WTC11 (cell line): ENCODE measurements at regions not wholly inside any gene's neighbourhood (a gene's known extent, or its start where the extent isn't known, plus 50 kb on each side); places are given as distances from the start of the nearest gene placed in this dataset.

Experiments
- ATAC-seq: fragments of 200-7000 bp; cut with Tn5 transposase; 2 replicates; pipeline ENCODE4 v1.10.0; 2021; ENCODE audit warnings: mild to moderate bottlenecking, moderate library complexity
- CTCF ChIA-PET: fragments of 300-600 bp; sonication (Branson Sonifier 250); formaldehyde crosslinking; loops from one replicate; lab custom pipeline; 2021; ENCODE audit warnings: antibody characterized with exemption; lab: Charles Lee
- POLR2A ChIA-PET: fragments of 350-600 bp; sonication (Branson Sonifier 250); formaldehyde crosslinking; loops from one replicate; lab custom pipeline; 2021; ENCODE audit warnings: antibody characterized with exemption; lab: Charles Lee
- DNase-seq: peaks from one replicate; pipeline ENCODE4 v3.0.0; 2021; ENCODE audit warnings: low spot score
- H3K27ac Mint-ChIP-seq: 2 replicates; pipeline ENCODE4 v1.8.0; 2021; ENCODE audit warnings: mixed read lengths
- H3K27me3 Mint-ChIP-seq: 2 replicates; pipeline ENCODE4 v1.8.0; 2021; ENCODE audit warnings: low read depth, mild to moderate bottlenecking, moderate library complexity, mixed read lengths
- H3K36me3 Mint-ChIP-seq: 2 replicates; pipeline ENCODE4 v1.8.0; 2021; ENCODE audit warnings: mixed read lengths
- H3K4me1 Mint-ChIP-seq: 2 replicates; pipeline ENCODE4 v1.8.0; 2022; ENCODE audit warnings: mixed read lengths
- H3K4me3 Mint-ChIP-seq: 2 replicates; pipeline ENCODE4 v1.8.0; 2021; ENCODE audit warnings: mild to moderate bottlenecking, moderate library complexity, mixed read lengths
- H3K9me3 Mint-ChIP-seq: 2 replicates; pipeline ENCODE4 v1.8.0; 2021; ENCODE audit warnings: mixed read lengths
- CBFB ChIP-seq: sonication (generic); formaldehyde crosslinking; IDR thresholded peaks from 2 replicates; pipeline ENCODE4 v1.8.1; 2022; ENCODE audit warnings: mild to moderate bottlenecking, low read depth, missing genetic modification reagents
- E2F1 ChIP-seq: sonication (generic); formaldehyde crosslinking; IDR thresholded peaks from 2 replicates; pipeline ENCODE4 v1.8.0; 2022; ENCODE audit warnings: mild to moderate bottlenecking, missing genetic modification reagents
- GTF2I ChIP-seq: fragments of 250-450 bp; sonication (Bioruptor Pico); conservative IDR thresholded peaks from 2 replicates; pipeline ENCODE4 v1.4.0; 2021; ENCODE audit warnings: mild to moderate bottlenecking
- JUN ChIP-seq: sonication (generic); formaldehyde crosslinking; IDR thresholded peaks from 2 replicates; pipeline ENCODE4 v1.8.0; 2023; ENCODE audit warnings: mild to moderate bottlenecking, missing genetic modification reagents
- NFE2L1 ChIP-seq: sonication (generic); formaldehyde crosslinking; IDR thresholded peaks from 2 replicates; pipeline ENCODE4 v1.8.1; 2023; ENCODE audit warnings: missing genetic modification reagents
- NFYB ChIP-seq: sonication (generic); formaldehyde crosslinking; conservative IDR thresholded peaks from 2 replicates; pipeline ENCODE4 v1.8.0; 2022; ENCODE audit warnings: low read depth, missing genetic modification reagents
- NR1H2 ChIP-seq: sonication (generic); formaldehyde crosslinking; IDR thresholded peaks from 2 replicates; pipeline ENCODE4 v1.9.0; 2021; ENCODE audit warnings: mild to moderate bottlenecking, moderate library complexity, missing genetic modification reagents
- NR3C1 ChIP-seq: sonication (generic); formaldehyde crosslinking; conservative IDR thresholded peaks from 2 replicates; pipeline ENCODE4 v1.8.1; 2023; ENCODE audit warnings: low read depth, mild to moderate bottlenecking, missing genetic modification reagents
- OVOL2 ChIP-seq: fragments of 250-450 bp; sonication (Bioruptor Pico); IDR thresholded peaks from 2 replicates; pipeline ENCODE4 v1.9.0; 2021; ENCODE audit warnings: mild to moderate bottlenecking, borderline replicate concordance
- SP1 ChIP-seq: sonication (generic); formaldehyde crosslinking; conservative IDR thresholded peaks from 2 replicates; pipeline ENCODE4 v1.8.1; 2022; ENCODE audit warnings: missing genetic modification reagents
- TEAD4 ChIP-seq: sonication (generic); formaldehyde crosslinking; IDR thresholded peaks from 2 replicates; pipeline ENCODE4 v1.8.0; 2022; ENCODE audit warnings: mild to moderate bottlenecking, missing genetic modification reagents
- ZNF396 ChIP-seq: fragments of 250-450 bp; sonication (Bioruptor Pico); IDR thresholded peaks from 2 replicates; pipeline ENCODE4 v1.8.0; 2021; ENCODE audit warnings: mild to moderate bottlenecking, moderate library complexity, borderline replicate concordance
- ZNF423 ChIP-seq: fragments of 250-450 bp; sonication (Bioruptor Pico); IDR thresholded peaks from 2 replicates; pipeline ENCODE4 v2.1.2; 2022; ENCODE audit warnings: mild to moderate bottlenecking, moderate library complexity
- ZNF532 ChIP-seq: fragments of 250-450 bp; sonication (Bioruptor Pico); IDR thresholded peaks from 2 replicates; pipeline ENCODE4 v1.9.0; 2021; ENCODE audit warnings: mild to moderate bottlenecking, borderline replicate concordance
- ZNF671 ChIP-seq: fragments of 250-450 bp; sonication (Bioruptor Pico); IDR thresholded peaks from 2 replicates; pipeline ENCODE4 v1.8.0; 2021; ENCODE audit warnings: mild to moderate bottlenecking
- TF ChIP-seq, protein P1 (sequence below): sonication (generic); formaldehyde crosslinking; conservative IDR thresholded peaks from 2 replicates; pipeline ENCODE4 v1.8.1; 2022; ENCODE audit warnings: mild to moderate bottlenecking, missing genetic modification reagents
- TF ChIP-seq, protein P2 (sequence below): sonication (generic); formaldehyde crosslinking; IDR thresholded peaks from 2 replicates; pipeline ENCODE4 v1.8.1; 2023; ENCODE audit warnings: mild to moderate bottlenecking, missing genetic modification reagents, moderate library complexity
- TF ChIP-seq, protein P3 (sequence below): sonication (generic); formaldehyde crosslinking; IDR thresholded peaks from 2 replicates; pipeline ENCODE4 v1.8.0; 2022; ENCODE audit warnings: mild to moderate bottlenecking, missing genetic modification reagents

DNA sequence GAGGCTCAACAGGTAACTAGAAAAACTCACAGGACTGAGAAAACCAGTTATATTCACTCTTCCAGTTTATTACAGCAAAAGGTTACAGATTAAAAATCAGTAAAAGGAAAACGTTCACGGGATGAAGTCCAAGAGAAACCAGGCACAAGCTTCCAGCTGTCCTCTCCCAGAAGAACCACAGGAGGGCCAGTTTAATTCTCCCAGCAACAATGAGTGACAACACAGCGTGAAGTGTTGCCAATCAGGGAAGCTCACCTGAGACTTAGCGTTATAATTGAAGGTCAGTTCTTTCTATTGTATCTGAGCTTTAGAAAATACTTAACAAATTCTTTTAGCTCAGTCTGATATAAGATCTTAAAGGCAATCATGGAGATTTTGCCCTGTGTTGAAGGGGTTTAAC lies 65.2 kb upstream of the TNR start (continued):
- TF ChIP-seq SP1 (CRISPR knock-in tag): no peak
- TF ChIP-seq ZNF671: no peak

DNA sequence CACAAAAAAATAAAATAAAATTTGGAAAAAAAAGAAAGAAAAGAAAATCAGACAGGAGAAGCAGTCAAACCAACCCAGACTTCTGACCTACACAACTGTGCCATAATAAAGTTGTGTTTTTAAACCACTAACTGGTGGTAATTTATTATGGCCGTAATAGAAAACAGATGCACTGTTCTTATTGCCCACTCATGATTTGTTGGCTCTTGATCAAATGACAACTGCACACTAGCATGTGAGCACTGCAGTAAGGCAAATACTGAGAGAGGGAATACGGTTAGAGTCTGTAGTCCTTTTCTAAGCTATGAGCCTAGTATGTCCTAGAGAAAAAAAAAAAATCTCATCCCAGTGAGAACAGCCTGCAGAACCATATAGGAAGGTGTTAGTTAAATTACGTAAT lies 61.2 kb upstream of the TNR start:
- H3K4me3 Mint-ChIP-seq: no peak overlapping the region
- DNase-seq: no peak
- no peaks in the 10 kb centered on the region for H3K36me3 Mint-ChIP-seq
- CTCF ChIA-PET: interaction anchor here (2.0 kb wide), 1 partner anchor 19 kb away, joined by 9 read pairs; no protein-coding TSS in a partner anchor
- H3K4me1 Mint-ChIP-seq: peaks cover 13% of the 10 kb centered on the region
- POLR2A ChIA-PET: interaction anchor here (0.6 kb wide), 1 partner anchor 15 kb away, joined by 3 read pairs; no protein-coding TSS in a partner anchor
- H3K27me3 Mint-ChIP-seq: peaks cover 11% of the 10 kb centered on the region
- no peak overlapping the region for H3K27ac Mint-ChIP-seq
- H3K9me3 Mint-ChIP-seq: no peaks in the 10 kb centered on the region
- no peak for ATAC-seq
- TF ChIP-seq NR1H2 (CRISPR knock-in tag): no peak
- TF ChIP-seq, protein P1, sequence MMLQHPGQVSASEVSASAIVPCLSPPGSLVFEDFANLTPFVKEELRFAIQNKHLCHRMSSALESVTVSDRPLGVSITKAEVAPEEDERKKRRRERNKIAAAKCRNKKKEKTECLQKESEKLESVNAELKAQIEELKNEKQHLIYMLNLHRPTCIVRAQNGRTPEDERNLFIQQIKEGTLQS (CRISPR knock-in tag): no peak

DNA sequence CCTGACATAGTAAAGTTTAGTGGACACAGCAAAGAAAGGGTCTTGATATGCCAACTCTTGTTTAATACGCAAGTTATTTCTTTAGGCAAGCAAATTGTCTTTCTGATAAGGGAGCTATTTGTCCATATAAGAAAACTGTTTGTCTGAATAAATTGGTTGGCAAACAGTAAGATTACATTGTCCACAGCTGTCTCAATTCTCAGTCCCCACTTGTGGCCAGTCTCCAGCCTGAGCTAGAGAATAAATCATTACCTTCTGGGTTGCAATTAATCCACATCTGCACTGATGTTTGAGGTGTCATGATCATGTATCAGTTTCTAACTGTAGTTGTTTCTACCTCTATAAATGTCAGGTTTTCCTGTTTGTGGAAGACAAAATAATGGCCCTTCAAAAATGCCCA lies 60.0 kb upstream of the TNR start:
- H3K4me1 Mint-ChIP-seq: peaks cover 2% of the 10 kb centered on the region
- TF ChIP-seq, protein P2, sequence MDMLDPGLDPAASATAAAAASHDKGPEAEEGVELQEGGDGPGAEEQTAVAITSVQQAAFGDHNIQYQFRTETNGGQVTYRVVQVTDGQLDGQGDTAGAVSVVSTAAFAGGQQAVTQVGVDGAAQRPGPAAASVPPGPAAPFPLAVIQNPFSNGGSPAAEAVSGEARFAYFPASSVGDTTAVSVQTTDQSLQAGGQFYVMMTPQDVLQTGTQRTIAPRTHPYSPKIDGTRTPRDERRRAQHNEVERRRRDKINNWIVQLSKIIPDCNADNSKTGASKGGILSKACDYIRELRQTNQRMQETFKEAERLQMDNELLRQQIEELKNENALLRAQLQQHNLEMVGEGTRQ (CRISPR knock-in tag): no peak
- no peak for TF ChIP-seq NR3C1 (CRISPR knock-in tag)
- no peak for TF ChIP-seq OVOL2 (CRISPR knock-in tag)
- TF ChIP-seq ZNF423: no peak
- no peak for TF ChIP-seq ZNF396 (CRISPR knock-in tag)
- no peak for TF ChIP-seq TEAD4
- TF ChIP-seq JUN: no peak
- no peak for TF ChIP-seq CBFB (CRISPR knock-in tag)
- TF ChIP-seq, all 79 proteins: peak for 0
- Mint-ChIP-seq H3K4me3 (no peak overlapping the region), H3K27me3 (peaks cover 7% of the 10 kb centered on the region), H3K27ac (no peak overlapping the region), H3K36me3 (no peaks in the 10 kb centered on the region), H3K9me3 (no peaks in the 10 kb centered on the region)
- POLR2A ChIA-PET: no interaction called here
- DNase-seq: no peak
- CTCF ChIA-PET: interaction anchor here (1.2 to 2.0 kb wide), 2 partner anchors 20 to 46 kb away, joined by 4 to 9 read pairs; no protein-coding TSS in a partner anchor
- ATAC-seq: no peak

DNA sequence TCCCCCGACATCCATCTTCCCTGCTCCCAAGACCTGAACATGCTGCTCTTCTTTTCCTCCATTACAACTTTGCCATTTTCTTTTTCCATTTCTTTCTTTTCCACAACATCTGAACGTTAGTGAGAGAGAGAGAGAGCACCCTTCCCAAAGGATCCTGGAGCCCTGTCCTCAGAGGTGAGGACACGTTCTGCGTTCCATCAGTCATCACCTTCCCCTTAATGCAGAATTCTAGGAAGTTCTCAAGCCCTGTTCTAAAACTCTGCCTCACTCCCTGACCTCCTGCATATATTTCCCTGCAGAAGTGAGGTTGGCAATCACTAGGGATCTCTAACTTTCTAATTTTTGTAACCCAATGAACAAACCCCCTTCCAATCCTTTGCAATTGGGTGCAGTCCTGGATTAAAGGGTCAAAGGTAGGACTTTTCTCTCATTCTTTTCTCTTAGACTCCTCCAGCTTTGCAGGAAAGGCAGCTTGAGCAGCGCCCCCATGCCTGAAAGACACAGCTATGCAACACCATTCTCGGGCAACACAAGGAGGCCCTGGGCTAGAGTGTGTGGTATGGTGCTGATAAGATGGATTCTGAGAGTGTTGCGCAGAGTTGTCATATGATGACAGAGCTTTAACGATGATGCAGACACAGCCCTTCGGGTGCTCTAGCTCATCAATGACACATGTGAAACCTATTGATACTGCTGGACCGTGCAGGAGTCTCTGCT lies 59.2 kb upstream of the TNR start:
- peak; percentile 82 for ATAC-seq
- peak; percentile 17 for DNase-seq
- ChIA-PET POLR2A (no interaction called here), CTCF (interaction anchor here (1.0 to 2.0 kb wide), 5 partner anchors 10 to 45 kb away, joined by 3 to 9 read pairs (median 4); no protein-coding TSS in a partner anchor)
- no peaks in the 10 kb centered on the region for H3K36me3 Mint-ChIP-seq
- H3K9me3 Mint-ChIP-seq: no peaks in the 10 kb centered on the region
- H3K27me3 Mint-ChIP-seq: peaks cover 5% of the 10 kb centered on the region
- H3K4me1 Mint-ChIP-seq: peaks cover 5% of the 10 kb centered on the region
- no peak overlapping the region for H3K4me3 Mint-ChIP-seq
- no peak overlapping the region for H3K27ac Mint-ChIP-seq
- TF ChIP-seq, protein P1 (CRISPR knock-in tag): no peak
- TF ChIP-seq GTF2I (CRISPR knock-in tag) (no peak), NFYB (no peak), NFE2L1 (no peak), ZNF396 (CRISPR knock-in tag) (no peak), JUN (no peak), E2F1 (no peak), ZNF532 (CRISPR knock-in tag) (no peak), CBFB (CRISPR knock-in tag) (no peak)
- TF ChIP-seq, protein P3, sequence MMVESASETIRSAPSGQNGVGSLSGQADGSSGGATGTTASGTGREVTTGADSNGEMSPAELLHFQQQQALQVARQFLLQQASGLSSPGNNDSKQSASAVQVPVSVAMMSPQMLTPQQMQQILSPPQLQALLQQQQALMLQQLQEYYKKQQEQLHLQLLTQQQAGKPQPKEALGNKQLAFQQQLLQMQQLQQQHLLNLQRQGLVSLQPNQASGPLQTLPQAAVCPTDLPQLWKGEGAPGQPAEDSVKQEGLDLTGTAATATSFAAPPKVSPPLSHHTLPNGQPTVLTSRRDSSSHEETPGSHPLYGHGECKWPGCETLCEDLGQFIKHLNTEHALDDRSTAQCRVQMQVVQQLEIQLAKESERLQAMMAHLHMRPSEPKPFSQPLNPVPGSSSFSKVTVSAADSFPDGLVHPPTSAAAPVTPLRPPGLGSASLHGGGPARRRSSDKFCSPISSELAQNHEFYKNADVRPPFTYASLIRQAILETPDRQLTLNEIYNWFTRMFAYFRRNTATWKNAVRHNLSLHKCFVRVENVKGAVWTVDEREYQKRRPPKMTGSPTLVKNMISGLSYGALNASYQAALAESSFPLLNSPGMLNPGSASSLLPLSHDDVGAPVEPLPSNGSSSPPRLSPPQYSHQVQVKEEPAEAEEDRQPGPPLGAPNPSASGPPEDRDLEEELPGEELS (CRISPR knock-in tag): no peak
